GM12878 (cell line): ENCODE measurements at regions not wholly inside any gene's neighbourhood (a gene's known extent, or its start where the extent isn't known, plus 50 kb on each side); places are given as distances from the start of the nearest gene placed in this dataset.

Experiments
- CTCF ChIP-seq, 3 experiments: IDR thresholded peaks in 2 of 3; conservative IDR thresholded peaks in 1 of 3; 2 replicates each; pipeline ENCODE4 v1.5.1; 2011; ENCODE audit warnings: low read depth in 3 of 3, low read length in 3 of 3, mild to moderate bottlenecking in 3 of 3, control low read depth in 2 of 3, moderate library complexity in 2 of 3, inconsistent platforms in 1 of 3, mixed read lengths in 1 of 3; ENCODE audit not compliant: control insufficient read depth in 2 of 3, insufficient read depth in 1 of 3; ENCODE audit errors: extremely low read depth in 1 of 3
- LARP7 ChIP-seq: fragments of 450-650 bp; IDR thresholded peaks from 2 replicates; pipeline ENCODE4 v1.6.1; 2017; ENCODE audit warnings: mild to moderate bottlenecking
- TAF1 ChIP-seq: IDR thresholded peaks from 2 replicates; pipeline ENCODE4 v1.6.1; 2011; ENCODE audit warnings: mild to moderate bottlenecking, low read depth, low read length, borderline replicate concordance
- TF ChIP-seq, protein P1 (sequence below): IDR thresholded peaks from 2 replicates; pipeline ENCODE4 v1.6.1; 2012; ENCODE audit warnings: mild to moderate bottlenecking, low read depth, low read length
- TF ChIP-seq, protein P2 (sequence below): IDR thresholded peaks from 2 replicates; pipeline ENCODE4 v1.6.1; 2011; ENCODE audit warnings: low read depth, low read length, improper control_type of control experiment, borderline replicate concordance

- TF ChIP-seq LARP7 (no peak), TAF1 (no peak), CTCF (IDR thresholded peaks at IDR 0.05 in 2 of 3, conservative IDR thresholded peaks at IDR 0.05 in 1 of 3; ENCODE audit: control insufficient read depth in 2 of 3, extremely low read depth in 1 of 3, insufficient read depth in 1 of 3, low read depth in 3 of 3, low read length in 3 of 3) (no peak)
- TF ChIP-seq, protein P1, sequence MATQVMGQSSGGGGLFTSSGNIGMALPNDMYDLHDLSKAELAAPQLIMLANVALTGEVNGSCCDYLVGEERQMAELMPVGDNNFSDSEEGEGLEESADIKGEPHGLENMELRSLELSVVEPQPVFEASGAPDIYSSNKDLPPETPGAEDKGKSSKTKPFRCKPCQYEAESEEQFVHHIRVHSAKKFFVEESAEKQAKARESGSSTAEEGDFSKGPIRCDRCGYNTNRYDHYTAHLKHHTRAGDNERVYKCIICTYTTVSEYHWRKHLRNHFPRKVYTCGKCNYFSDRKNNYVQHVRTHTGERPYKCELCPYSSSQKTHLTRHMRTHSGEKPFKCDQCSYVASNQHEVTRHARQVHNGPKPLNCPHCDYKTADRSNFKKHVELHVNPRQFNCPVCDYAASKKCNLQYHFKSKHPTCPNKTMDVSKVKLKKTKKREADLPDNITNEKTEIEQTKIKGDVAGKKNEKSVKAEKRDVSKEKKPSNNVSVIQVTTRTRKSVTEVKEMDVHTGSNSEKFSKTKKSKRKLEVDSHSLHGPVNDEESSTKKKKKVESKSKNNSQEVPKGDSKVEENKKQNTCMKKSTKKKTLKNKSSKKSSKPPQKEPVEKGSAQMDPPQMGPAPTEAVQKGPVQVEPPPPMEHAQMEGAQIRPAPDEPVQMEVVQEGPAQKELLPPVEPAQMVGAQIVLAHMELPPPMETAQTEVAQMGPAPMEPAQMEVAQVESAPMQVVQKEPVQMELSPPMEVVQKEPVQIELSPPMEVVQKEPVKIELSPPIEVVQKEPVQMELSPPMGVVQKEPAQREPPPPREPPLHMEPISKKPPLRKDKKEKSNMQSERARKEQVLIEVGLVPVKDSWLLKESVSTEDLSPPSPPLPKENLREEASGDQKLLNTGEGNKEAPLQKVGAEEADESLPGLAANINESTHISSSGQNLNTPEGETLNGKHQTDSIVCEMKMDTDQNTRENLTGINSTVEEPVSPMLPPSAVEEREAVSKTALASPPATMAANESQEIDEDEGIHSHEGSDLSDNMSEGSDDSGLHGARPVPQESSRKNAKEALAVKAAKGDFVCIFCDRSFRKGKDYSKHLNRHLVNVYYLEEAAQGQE: no peak
- TF ChIP-seq, protein P2, sequence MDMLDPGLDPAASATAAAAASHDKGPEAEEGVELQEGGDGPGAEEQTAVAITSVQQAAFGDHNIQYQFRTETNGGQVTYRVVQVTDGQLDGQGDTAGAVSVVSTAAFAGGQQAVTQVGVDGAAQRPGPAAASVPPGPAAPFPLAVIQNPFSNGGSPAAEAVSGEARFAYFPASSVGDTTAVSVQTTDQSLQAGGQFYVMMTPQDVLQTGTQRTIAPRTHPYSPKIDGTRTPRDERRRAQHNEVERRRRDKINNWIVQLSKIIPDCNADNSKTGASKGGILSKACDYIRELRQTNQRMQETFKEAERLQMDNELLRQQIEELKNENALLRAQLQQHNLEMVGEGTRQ: no peak
Measured at GRCh38 chrX:39974270-39974669, 123.5 kb downstream of the BCOR start.
